GM21528 (cell line): ENCODE measurements at regions not wholly inside any gene's neighbourhood (a gene's known extent, or its start where the extent isn't known, plus 50 kb on each side); places are given as distances from the start of the nearest gene placed in this dataset.

Experiments used
- ATAC-seq: cut with Tn5 transposase; IDR thresholded peaks from one replicate; pipeline ENCODE4 v1.9.1; 2021; ENCODE audit warnings: mild to moderate bottlenecking, moderate library complexity; ENCODE audit not compliant: unreplicated experiment, low FRiP score

GRCh38 chr5:155381654-155382053 is 368.1 kb downstream of the KIF4B start:
- no peak for ATAC-seq

- ATAC-seq: no peak
These were observed 375.9 kb downstream of the KIF4B start for GRCh38 chr5:155389498-155389897.

- no peak for ATAC-seq
These were observed 381.2 kb downstream of the KIF4B start for GRCh38 chr5:155394727-155395126.

- no peak for ATAC-seq
These were observed 389.5 kb downstream of the KIF4B start for GRCh38 chr5:155402927-155403640.

- ATAC-seq: no peak
These were observed 393.3 kb downstream of the KIF4B start for GRCh38 chr5:155406815-155407214.

GRCh38 chr5:155408465-155408864 is 394.9 kb downstream of the KIF4B start:
- no peak for ATAC-seq

GRCh38 chr5:155416765-155417164 is 403.2 kb downstream of the KIF4B start:
- no peak for ATAC-seq

GRCh38 chr5:155418960-155419579 is 405.5 kb downstream of the KIF4B start:
- no peak for ATAC-seq

GRCh38 chr5:155430192-155430591 is 416.6 kb downstream of the KIF4B start:
- no peak for ATAC-seq

- no peak for ATAC-seq
These were observed 420.7 kb downstream of the KIF4B start for GRCh38 chr5:155434267-155434666.

GRCh38 chr5:155434681-155435080 is 421.1 kb downstream of the KIF4B start:
- ATAC-seq: no peak

GRCh38 chr5:155441849-155442248 is 428.3 kb downstream of the KIF4B start:
- ATAC-seq: no peak

GRCh38 chr5:155451106-155451505 is 437.6 kb downstream of the KIF4B start:
- ATAC-seq: no peak

- ATAC-seq: no peak
These were observed 442.4 kb downstream of the KIF4B start for GRCh38 chr5:155455791-155456514.

- no peak for ATAC-seq
These were observed 446.4 kb downstream of the KIF4B start for GRCh38 chr5:155459889-155460500.

GRCh38 chr5:155460501-155460931 is 447.0 kb downstream of the KIF4B start:
- ATAC-seq: no peak

- ATAC-seq: no peak
These were observed 447.7 kb downstream of the KIF4B start for GRCh38 chr5:155461304-155461703.

GRCh38 chr5:155466851-155467250 is 453.3 kb downstream of the KIF4B start:
- ATAC-seq: no peak

GRCh38 chr5:155471027-155471426 is 457.5 kb downstream of the KIF4B start:
- ATAC-seq: no peak

GRCh38 chr5:155472780-155473179 is 459.2 kb downstream of the KIF4B start:
- ATAC-seq: no peak

- no peak for ATAC-seq
These were observed 461.8 kb downstream of the KIF4B start for GRCh38 chr5:155475318-155475717.
